ENCODE measurements at regions not wholly inside any gene's neighbourhood (a gene's known extent, or its start where the extent isn't known, plus 50 kb on each side); places are given as distances from the start of the nearest gene placed in this dataset.

DNA sequence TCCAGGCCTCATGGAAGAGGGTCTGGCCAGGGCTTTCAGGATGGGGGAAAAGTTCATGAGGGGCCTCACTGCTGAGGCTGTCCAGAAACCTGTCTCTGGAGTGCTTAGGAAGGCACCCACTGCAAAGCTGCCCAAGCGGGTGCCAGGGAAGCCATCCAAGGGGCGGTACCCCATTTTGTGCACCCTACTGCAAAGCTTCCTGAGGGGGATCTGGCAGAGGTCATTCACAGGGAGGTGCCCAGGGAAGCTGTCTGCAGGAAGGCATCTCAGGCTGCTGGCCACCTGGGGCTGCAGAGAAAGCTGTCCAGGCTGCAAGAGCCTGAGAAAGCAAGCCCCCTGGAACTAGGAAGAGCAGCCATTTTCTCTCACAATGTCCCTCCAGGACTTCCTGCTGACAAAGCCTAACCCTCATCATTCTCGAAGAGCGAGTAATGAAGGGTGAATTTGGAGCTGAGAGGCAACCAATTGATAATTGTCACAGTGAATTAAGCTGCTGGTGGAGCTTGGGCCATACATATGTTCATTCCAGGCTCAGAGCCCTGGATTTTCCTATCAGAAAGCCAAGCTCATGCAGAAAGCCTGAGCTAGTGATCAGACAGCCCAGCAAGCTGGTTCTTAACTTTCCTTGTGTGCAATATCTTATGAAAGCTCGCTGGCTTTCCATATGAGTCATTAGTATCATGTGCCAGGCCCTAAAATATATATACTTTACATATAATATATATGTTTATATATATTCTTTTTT is 62.2 kb upstream of the SLC22A16 start:
- Histone ChIP-seq H3K23ac (ENCODE audit: low read depth, low read length) (no peak overlapping the region; the same call in 1 of the 2 replicates), H3K4ac (ENCODE audit: low read depth, low read length) (peak overlapping the region; percentile 29; the same call in 1 of the 2 replicates), H2BK20ac (ENCODE audit: low read depth, low read length) (peak overlapping the region; percentile 65), H3K4me2 (ENCODE audit: low read depth, low read length) (no peak overlapping the region), H3K27me3 (ENCODE audit: control insufficient read depth, insufficient read depth, low read length) (no peaks in the 10 kb centered on the region), H3K14ac (replicated peaks; ENCODE audit: low read depth, low read length) (peak overlapping the region; percentile 23; the same call in 1 of the 2 replicates), H2BK120ac (ENCODE audit: low read depth, low read length) (peak overlapping the region; percentile 46), H3K36me3 (ENCODE audit: control insufficient read depth, insufficient read depth, low read length) (no peaks in the 10 kb centered on the region), H2BK15ac (ENCODE audit: low read depth, low read length) (peak overlapping the region; percentile 50; the same call in 2 of the 3 replicates), H4K20me1 (ENCODE audit: insufficient read depth, low read length) (no peaks in the 10 kb centered on the region), H2AK9ac (replicated peaks; ENCODE audit: low read depth, low read length, poor library complexity) (peak overlapping the region; percentile 77), H3K18ac (ENCODE audit: low read depth, low read length) (no peak overlapping the region), H3K4me1 (ENCODE audit: control insufficient read depth, insufficient read depth, low read length) (peaks cover 10% of the 10 kb centered on the region), H4K8ac (ENCODE audit: low read depth in 2 of 2, low read length in 2 of 2) (peak overlapping the region in 1 of 2 experiments; percentile 46; a peak in 1 of 4 replicates), H3K79me1 (ENCODE audit: low read depth in 1 of 2, low read length in 2 of 2) (no peaks in the 10 kb centered on the region), H3K9ac (ENCODE audit: low read depth, low read length) (no peak overlapping the region), H2BK5ac (ENCODE audit: low read depth, low read length, poor library complexity, severe bottlenecking) (peak overlapping the region; percentile 46), H4K5ac (ENCODE audit: low read depth, low read length) (no peak overlapping the region), H3K9me1 (ENCODE audit: insufficient read depth, low read length) (0 out of 2 replicates have a peak, but pooled peaks cover 2% of the 10 kb centered on the region), H3K27ac (ENCODE audit: insufficient read depth, low read length) (no peak overlapping the region), H2AK5ac (ENCODE audit: low read depth, low read length) (peak overlapping the region; percentile 68), H4K91ac (ENCODE audit: insufficient read depth, low read depth, low read length) (peak overlapping the region; percentile 21; the same call in 1 of the 2 replicates), H3K4me3 (ENCODE audit: insufficient read depth, low read depth, low read length) (no peak overlapping the region), H2AFZ (replicated peaks; ENCODE audit: low read length, poor library complexity) (peak overlapping the region; percentile 38), H3K9me3 (ENCODE audit: control insufficient read depth, insufficient read depth, low read length) (peaks cover 2% of the 10 kb centered on the region; the same call in 1 of the 2 replicates), H3K56ac (ENCODE audit: extremely low read depth, insufficient read depth, low read length) (no peak overlapping the region)
- ATAC-seq (ENCODE audit: low read depth) (no peak), DNase-seq (peak; percentile 7)
- POLR2A ChIA-PET (ENCODE audit: unreplicated experiment): no interaction called here
- no peak for TF ChIP-seq MXI1 (IDR thresholded peaks at IDR 0.05; ENCODE audit: borderline replicate concordance, low read depth, low read length)
- TF ChIP-seq RCOR1 (IDR thresholded peaks at IDR 0.05; ENCODE audit: insufficient replicate concordance, low read length): no peak
- TF ChIP-seq POLR2A (IDR thresholded peaks at IDR 0.05; ENCODE audit: low read depth, low read length): no peak
- TF ChIP-seq MAFK (IDR thresholded peaks at IDR 0.05; ENCODE audit: low read depth, low read length): no peak
- TF ChIP-seq, protein P1, sequence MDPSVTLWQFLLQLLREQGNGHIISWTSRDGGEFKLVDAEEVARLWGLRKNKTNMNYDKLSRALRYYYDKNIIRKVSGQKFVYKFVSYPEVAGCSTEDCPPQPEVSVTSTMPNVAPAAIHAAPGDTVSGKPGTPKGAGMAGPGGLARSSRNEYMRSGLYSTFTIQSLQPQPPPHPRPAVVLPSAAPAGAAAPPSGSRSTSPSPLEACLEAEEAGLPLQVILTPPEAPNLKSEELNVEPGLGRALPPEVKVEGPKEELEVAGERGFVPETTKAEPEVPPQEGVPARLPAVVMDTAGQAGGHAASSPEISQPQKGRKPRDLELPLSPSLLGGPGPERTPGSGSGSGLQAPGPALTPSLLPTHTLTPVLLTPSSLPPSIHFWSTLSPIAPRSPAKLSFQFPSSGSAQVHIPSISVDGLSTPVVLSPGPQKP (IDR thresholded peaks at IDR 0.05; ENCODE audit: borderline replicate concordance, low read depth, low read length): no peak
- TF ChIP-seq RAD21 (IDR thresholded peaks at IDR 0.05; ENCODE audit: low read length): no peak
- no peak for TF ChIP-seq CTCF (conservative IDR thresholded peaks at IDR 0.05; ENCODE audit: low read depth, low read length)
- no peak for TF ChIP-seq CHD1 (IDR thresholded peaks at IDR 0.05; ENCODE audit: low read depth, low read length)
- TF ChIP-seq RFX5 (IDR thresholded peaks at IDR 0.05; ENCODE audit: low read depth, low read length): no peak
- in situ Hi-C loops (cut with MboI; ENCODE audit: low sequenced_read_pairs): loop anchor here (10.0 to 25.0 kb wide), 2 partner anchors 136 to 674 kb away; no protein-coding TSS in a partner anchor
- no TSS peak for BruUV-seq (replicated peaks)
- intact Hi-C loops (cut with micrococcal nuclease): no loop called here
- dilution Hi-C loops (cut with HindIII; ENCODE audit: low sequenced_read_pairs, unreplicated experiment): loop anchor here (10.0 kb wide), 1 partner anchor 456 kb away; no protein-coding TSS in a partner anchor
- CTCF ChIA-PET: interaction anchor here (1.0 to 1.3 kb wide), 2 partner anchors 10 to 81 kb away, joined by 3 read pairs; no protein-coding TSS in a partner anchor
- WGBS, 2 experiments (ENCODE audit: extremely low coverage in 2 of 2, insufficient read length in 1 of 2): no CpG with 5 or more reads among the region's 5 CpGs
